Osteoblast (primary cell): ENCODE measurements at regions not wholly inside any gene's neighbourhood (a gene's known extent, or its start where the extent isn't known, plus 50 kb on each side); places are given as distances from the start of the nearest gene placed in this dataset.

Experiments
- DNase-seq: peaks from one replicate; pipeline ENCODE4 v3.0.0; 2011; ENCODE audit warnings: low spot score, mixed read lengths; ENCODE audit not compliant: insufficient read length; ENCODE audit errors: missing footprints
- H2AFZ ChIP-seq: 2 replicates; pipeline ENCODE4 v1.6.0; 2011; ENCODE audit warnings: mild to moderate bottlenecking, low read length
- H3K27ac ChIP-seq: 2 replicates; pipeline ENCODE4 v1.5.1; 2011; ENCODE audit warnings: mild to moderate bottlenecking, low read depth, low read length, moderate library complexity
- H3K27me3 ChIP-seq: 2 replicates; pipeline ENCODE4 v1.6.0; 2012; ENCODE audit warnings: mild to moderate bottlenecking, control low read depth, inconsistent platforms, low read length, moderate library complexity; ENCODE audit not compliant: insufficient read depth
- H3K36me3 ChIP-seq: 2 replicates; pipeline ENCODE4 v1.5.1; 2011; ENCODE audit warnings: mild to moderate bottlenecking, low read length, control low read depth, moderate library complexity; ENCODE audit not compliant: insufficient read depth
- H3K4me1 ChIP-seq: 2 replicates; pipeline ENCODE4 v1.5.1; 2011; ENCODE audit warnings: mild to moderate bottlenecking, low read length, control low read depth, moderate library complexity; ENCODE audit not compliant: insufficient read depth
- H3K4me2 ChIP-seq: 2 replicates; pipeline ENCODE4 v1.6.0; 2011; ENCODE audit warnings: mild to moderate bottlenecking, low read length; ENCODE audit not compliant: insufficient read depth
- H3K4me3 ChIP-seq: fragments of 200-600 bp; sonication (generic); 3 replicates; pipeline ENCODE4 v1.5.1; 2012; ENCODE audit warnings: mild to moderate bottlenecking, low read length, inconsistent platforms; ENCODE audit not compliant: insufficient read depth
- H3K79me2 ChIP-seq: 2 replicates; pipeline ENCODE4 v1.6.0; 2012; ENCODE audit warnings: mild to moderate bottlenecking, low read length, control low read depth, inconsistent platforms; ENCODE audit not compliant: insufficient read depth
- H3K9me3 ChIP-seq: 2 replicates; pipeline ENCODE4 v1.5.1; 2011; ENCODE audit warnings: low read depth, low read length, control low read depth
- H4K20me1 ChIP-seq: 2 replicates; pipeline ENCODE4 v1.6.0; 2012; ENCODE audit warnings: mild to moderate bottlenecking, low read length, control low read depth; ENCODE audit not compliant: insufficient read depth
- CTCF ChIP-seq: IDR thresholded peaks from 2 replicates; pipeline ENCODE4 v1.5.1; 2011; ENCODE audit warnings: mild to moderate bottlenecking, low read depth, low read length, moderate library complexity; ENCODE audit errors: extremely low read depth

DNA sequence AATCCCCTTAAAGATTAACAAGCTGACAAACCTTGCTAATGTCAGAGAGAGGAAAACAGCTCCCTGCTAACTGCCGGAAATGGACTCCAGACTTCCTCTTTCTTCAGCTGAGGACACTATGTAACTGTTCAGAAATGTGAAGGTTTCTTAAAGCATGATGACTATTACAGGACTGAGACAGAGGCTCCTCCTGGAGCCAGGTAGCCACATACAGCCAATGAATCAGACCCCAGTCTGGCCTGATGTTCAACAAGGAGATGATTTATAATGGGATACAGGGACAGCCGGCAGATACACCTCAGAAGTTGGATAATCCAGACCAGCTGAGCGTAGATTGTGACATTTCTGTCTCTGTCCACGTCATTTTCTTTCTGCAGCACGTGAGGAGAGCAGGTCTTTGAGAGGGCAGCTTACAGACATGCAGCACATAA is 216.2 kb downstream of the HS3ST3A1 start:
- peak overlapping the region; percentile 86 for H2AFZ ChIP-seq
- no peaks in the 10 kb centered on the region for H3K36me3 ChIP-seq
- no peak overlapping the region for H3K27ac ChIP-seq
- no peak for DNase-seq
- no peaks in the 10 kb centered on the region for H3K27me3 ChIP-seq
- peaks cover 5% of the 10 kb centered on the region for H3K4me1 ChIP-seq
- no peaks in the 10 kb centered on the region for H3K79me2 ChIP-seq
- no peaks in the 10 kb centered on the region for H4K20me1 ChIP-seq
- TF ChIP-seq CTCF = no peak
- H3K9me3 ChIP-seq = no peaks in the 10 kb centered on the region
- no peak overlapping the region for H3K4me3 ChIP-seq
- no peak overlapping the region for H3K4me2 ChIP-seq

- H4K20me1 ChIP-seq = no peaks in the 10 kb centered on the region
- no peaks in the 10 kb centered on the region for H3K79me2 ChIP-seq
- no peak overlapping the region for H3K4me3 ChIP-seq
- peaks cover 5% of the 10 kb centered on the region for H3K4me1 ChIP-seq
- H3K9me3 ChIP-seq = no peaks in the 10 kb centered on the region
- no peak overlapping the region for H3K27ac ChIP-seq
- H3K27me3 ChIP-seq = no peaks in the 10 kb centered on the region
- no peak overlapping the region for H3K4me2 ChIP-seq
- TF ChIP-seq CTCF = no peak
- H2AFZ ChIP-seq = no peak overlapping the region
- DNase-seq = no peak
- H3K36me3 ChIP-seq = no peaks in the 10 kb centered on the region
These were observed 217.1 kb downstream of the HS3ST3A1 start for GRCh38 chr17:13384626-13385025.

GRCh38 chr17:13378361-13378760 is 223.4 kb downstream of the HS3ST3A1 start:
- Histone ChIP-seq H3K9me3 (no peaks in the 10 kb centered on the region), H4K20me1 (no peaks in the 10 kb centered on the region), H3K4me3 (no peak overlapping the region), H2AFZ (peak overlapping the region; percentile 43), H3K27ac (no peak overlapping the region), H3K4me1 (no peaks in the 10 kb centered on the region), H3K27me3 (no peaks in the 10 kb centered on the region), H3K36me3 (no peaks in the 10 kb centered on the region), H3K4me2 (no peak overlapping the region), H3K79me2 (no peaks in the 10 kb centered on the region)
- no peak for DNase-seq
- TF ChIP-seq CTCF = no peak

GRCh38 chr17:13374203-13375143 is 227.3 kb downstream of the HS3ST3A1 start:
- no peak for DNase-seq
- no peak overlapping the region for H3K4me2 ChIP-seq
- no peak for TF ChIP-seq CTCF

More at GRCh38 chr17:13374203-13375143, 227.3 kb downstream of the HS3ST3A1 start:
- no peak overlapping the region for H3K27ac ChIP-seq
- no peaks in the 10 kb centered on the region for H3K27me3 ChIP-seq
- no peak overlapping the region for H2AFZ ChIP-seq
- no peaks in the 10 kb centered on the region for H3K36me3 ChIP-seq
- H3K9me3 ChIP-seq = no peaks in the 10 kb centered on the region
- H4K20me1 ChIP-seq = no peaks in the 10 kb centered on the region
- no peaks in the 10 kb centered on the region for H3K4me1 ChIP-seq
- no peaks in the 10 kb centered on the region for H3K79me2 ChIP-seq
- no peak overlapping the region for H3K4me3 ChIP-seq
